ENCODE measurements at regions not wholly inside any gene's neighbourhood (a gene's known extent, or its start where the extent isn't known, plus 50 kb on each side); places are given as distances from the start of the nearest gene placed in this dataset.

DNA sequence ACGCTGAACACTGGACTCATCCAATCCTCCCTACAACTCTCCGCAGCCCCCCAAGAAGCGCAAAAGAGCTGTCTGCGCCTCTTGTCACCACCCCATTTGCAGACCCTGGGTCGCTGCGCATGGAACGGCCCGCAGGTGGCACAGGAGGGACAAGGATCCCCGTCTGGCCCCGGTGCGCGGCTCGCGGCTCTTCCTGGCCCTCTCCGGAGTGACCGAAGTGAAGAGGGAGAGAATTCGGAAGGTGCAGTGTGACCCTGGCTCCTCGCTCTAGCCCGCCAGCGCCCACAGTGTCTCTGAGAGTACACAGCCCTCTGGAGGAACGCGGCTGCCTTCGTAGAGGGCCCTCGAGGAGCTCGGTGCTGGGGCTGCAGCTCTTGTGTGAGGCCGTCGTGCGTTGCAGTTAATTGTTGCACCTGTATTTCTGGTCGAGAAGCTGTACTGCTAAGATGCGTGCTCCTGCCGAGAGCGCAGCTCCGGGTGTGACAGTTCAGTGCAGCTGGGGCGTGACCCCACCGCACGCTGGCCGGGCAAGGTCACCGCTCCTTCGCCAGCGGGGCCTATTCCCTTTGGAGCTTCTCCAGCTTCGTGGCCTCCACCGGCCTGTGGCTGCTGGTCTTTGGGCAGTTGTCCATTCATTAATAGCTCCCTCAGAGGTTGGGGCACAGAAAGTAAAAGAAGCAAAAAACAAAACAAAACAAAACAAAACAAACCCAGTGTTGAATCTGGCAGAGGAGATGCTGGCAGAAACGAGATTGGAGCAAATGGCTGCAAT, 119.0 kb downstream of the SEC23IP start:
- Histone ChIP-seq H3K4me3 (no peak overlapping the region), H3K4me1 (no peaks in the 10 kb centered on the region), H3K36me3 (no peaks in the 10 kb centered on the region), H3K27me3 (peaks cover 0 to 6% of the 10 kb centered on the region in 2 donors), H3K27ac (no peak overlapping the region), H3K9me3 (no peaks in the 10 kb centered on the region)
- no peak for DNase-seq
- intact Hi-C loops (cut with DNase I; ENCODE audit: low total_unique reads): no loop called here
- TF ChIP-seq, protein P1, sequence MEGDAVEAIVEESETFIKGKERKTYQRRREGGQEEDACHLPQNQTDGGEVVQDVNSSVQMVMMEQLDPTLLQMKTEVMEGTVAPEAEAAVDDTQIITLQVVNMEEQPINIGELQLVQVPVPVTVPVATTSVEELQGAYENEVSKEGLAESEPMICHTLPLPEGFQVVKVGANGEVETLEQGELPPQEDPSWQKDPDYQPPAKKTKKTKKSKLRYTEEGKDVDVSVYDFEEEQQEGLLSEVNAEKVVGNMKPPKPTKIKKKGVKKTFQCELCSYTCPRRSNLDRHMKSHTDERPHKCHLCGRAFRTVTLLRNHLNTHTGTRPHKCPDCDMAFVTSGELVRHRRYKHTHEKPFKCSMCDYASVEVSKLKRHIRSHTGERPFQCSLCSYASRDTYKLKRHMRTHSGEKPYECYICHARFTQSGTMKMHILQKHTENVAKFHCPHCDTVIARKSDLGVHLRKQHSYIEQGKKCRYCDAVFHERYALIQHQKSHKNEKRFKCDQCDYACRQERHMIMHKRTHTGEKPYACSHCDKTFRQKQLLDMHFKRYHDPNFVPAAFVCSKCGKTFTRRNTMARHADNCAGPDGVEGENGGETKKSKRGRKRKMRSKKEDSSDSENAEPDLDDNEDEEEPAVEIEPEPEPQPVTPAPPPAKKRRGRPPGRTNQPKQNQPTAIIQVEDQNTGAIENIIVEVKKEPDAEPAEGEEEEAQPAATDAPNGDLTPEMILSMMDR (IDR thresholded peaks at IDR 0.05): no peak

DNA sequence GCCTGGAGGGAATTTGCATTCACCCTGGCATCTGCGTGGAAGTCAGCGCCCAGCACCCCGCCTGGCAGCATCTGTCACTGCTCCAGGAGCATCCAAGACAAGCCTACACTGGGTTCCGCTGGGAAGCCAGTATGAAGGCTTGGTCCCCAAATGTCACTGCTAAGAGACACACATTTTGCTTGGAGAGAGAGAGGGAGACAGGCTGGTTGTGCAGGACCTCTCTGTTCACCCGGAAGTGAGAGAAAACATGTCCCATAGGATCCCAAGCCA, 119.5 kb downstream of the SEC23IP start:
- DNase-seq: no peak
- Histone ChIP-seq H3K27ac (no peak overlapping the region), H3K27me3 (peaks cover 0 to 6% of the 10 kb centered on the region in 2 donors), H3K9me3 (no peaks in the 10 kb centered on the region), H3K36me3 (no peaks in the 10 kb centered on the region), H3K4me3 (no peak overlapping the region), H3K4me1 (no peaks in the 10 kb centered on the region)
- TF ChIP-seq, protein P1 (IDR thresholded peaks at IDR 0.05): no peak
- intact Hi-C loops (cut with DNase I; ENCODE audit: low total_unique reads): no loop called here

DNA sequence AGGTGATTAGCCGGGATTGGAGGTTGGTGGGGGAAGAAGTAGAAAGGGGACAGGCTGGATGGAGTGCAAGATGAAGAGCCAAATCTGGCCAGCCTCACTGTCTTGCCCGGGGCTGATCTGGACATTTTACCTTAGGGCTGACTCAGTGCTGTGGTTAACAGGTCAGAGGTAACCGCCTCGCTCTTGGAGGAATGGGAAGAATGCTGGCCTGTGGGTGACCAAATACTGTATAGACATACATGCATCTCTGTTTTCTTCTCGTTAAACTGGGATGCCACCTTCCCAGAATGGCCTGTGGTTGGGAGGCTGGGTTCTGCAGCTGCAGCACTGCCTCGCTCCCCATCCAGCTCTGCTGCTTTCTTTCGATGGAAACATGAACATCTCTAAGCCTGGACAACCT, 120.0 kb downstream of the SEC23IP start:
- no peaks in the 10 kb centered on the region for H3K36me3 ChIP-seq

DNA sequence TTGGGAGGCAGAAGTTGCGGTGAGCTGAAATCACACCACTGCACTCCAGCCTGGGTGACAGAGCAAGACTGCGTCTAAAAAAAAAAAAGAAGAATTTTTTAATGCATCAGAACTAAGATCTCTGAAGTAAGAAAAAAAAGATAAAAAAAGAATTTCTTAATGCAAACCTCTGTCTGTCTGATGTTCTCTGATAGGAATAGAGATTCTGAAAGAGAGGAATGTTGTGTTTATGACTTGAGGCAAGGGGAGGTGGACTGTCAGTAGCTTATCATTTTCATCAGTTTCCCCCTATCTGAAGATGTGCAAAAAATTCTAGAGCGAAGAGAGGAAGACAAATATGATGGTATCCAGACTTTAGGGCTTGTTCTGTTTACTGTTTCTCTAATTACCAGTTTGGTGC, 121.5 kb downstream of the SEC23IP start:
- Histone ChIP-seq H3K27ac (no peak overlapping the region), H3K4me3 (no peak overlapping the region), H3K27me3 (peaks cover 0 to 6% of the 10 kb centered on the region in 2 donors), H3K4me1 (no peaks in the 10 kb centered on the region), H3K36me3 (no peaks in the 10 kb centered on the region), H3K9me3 (no peaks in the 10 kb centered on the region)
- TF ChIP-seq, protein P1 (IDR thresholded peaks at IDR 0.05): no peak
- intact Hi-C loops (cut with DNase I; ENCODE audit: low total_unique reads): no loop called here
- no peak for DNase-seq

More for the DNA sequence above, 120.0 kb downstream of the SEC23IP start:
- Histone ChIP-seq H3K27ac (no peak overlapping the region), H3K4me1 (no peaks in the 10 kb centered on the region), H3K4me3 (no peak overlapping the region), H3K27me3 (peaks cover 0 to 6% of the 10 kb centered on the region in 2 donors), H3K9me3 (no peaks in the 10 kb centered on the region)
- no peak for DNase-seq
- intact Hi-C loops (cut with DNase I; ENCODE audit: low total_unique reads): no loop called here
- TF ChIP-seq, protein P1 (IDR thresholded peaks at IDR 0.05): no peak

DNA sequence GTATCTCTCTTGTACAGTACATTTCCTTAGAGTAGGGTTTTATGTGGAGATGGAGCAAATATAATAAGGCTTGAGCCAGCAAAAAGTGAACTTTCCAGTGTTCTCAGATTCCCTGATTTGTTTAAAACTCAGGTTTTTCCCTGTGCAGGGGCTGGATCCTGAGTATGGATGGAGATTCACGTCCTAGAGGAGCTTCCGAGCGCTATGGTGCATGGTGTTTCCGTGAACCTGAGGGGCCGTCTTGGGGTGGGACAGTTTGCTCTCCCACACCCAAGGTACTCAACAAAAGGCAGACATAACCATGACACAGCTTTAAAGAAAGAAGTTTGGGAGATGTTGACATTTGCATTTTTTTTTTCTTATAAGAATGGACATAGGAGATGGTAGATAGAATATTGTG, 122.5 kb downstream of the SEC23IP start:
- DNase-seq: no peak
- Histone ChIP-seq H3K27me3 (peaks cover 0 to 6% of the 10 kb centered on the region in 2 donors), H3K36me3 (no peaks in the 10 kb centered on the region), H3K4me1 (no peaks in the 10 kb centered on the region), H3K4me3 (no peak overlapping the region), H3K9me3 (no peaks in the 10 kb centered on the region), H3K27ac (no peak overlapping the region)
- intact Hi-C loops (cut with DNase I; ENCODE audit: low total_unique reads): no loop called here
- TF ChIP-seq, protein P1 (IDR thresholded peaks at IDR 0.05): no peak

DNA sequence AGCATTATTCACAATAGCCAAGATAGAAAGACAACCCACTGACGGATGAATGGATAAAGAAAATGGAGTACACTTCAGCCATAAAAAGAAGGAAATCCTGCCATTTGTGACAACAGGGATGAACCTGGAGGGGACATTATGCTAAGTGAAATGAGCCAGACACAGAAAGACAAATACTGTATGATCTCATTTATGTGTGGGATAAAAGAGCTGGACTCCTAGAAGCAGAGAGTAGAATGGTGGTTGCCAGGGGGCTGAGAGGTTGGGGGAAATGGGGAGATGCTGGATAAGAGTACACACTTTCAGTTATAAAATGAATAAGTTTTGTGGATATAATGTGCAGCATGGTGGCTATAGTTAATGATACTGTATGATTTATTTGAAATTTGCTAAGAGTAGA, 124.4 kb downstream of the SEC23IP start:
- Histone ChIP-seq H3K4me3 (no peak overlapping the region), H3K27ac (no peak overlapping the region), H3K36me3 (no peaks in the 10 kb centered on the region), H3K9me3 (no peaks in the 10 kb centered on the region), H3K27me3 (no peaks in the 10 kb centered on the region), H3K4me1 (no peaks in the 10 kb centered on the region)
- intact Hi-C loops (cut with DNase I; ENCODE audit: low total_unique reads): no loop called here
- no peak for DNase-seq
- TF ChIP-seq, protein P1 (IDR thresholded peaks at IDR 0.05): no peak

All from tibial artery (tissue), 4 donors.